ENCODE measurements at regions not wholly inside any gene's neighbourhood (a gene's known extent, or its start where the extent isn't known, plus 50 kb on each side); places are given as distances from the start of the nearest gene placed in this dataset.
"Not testable (repeated sequence)": the region's sequence is repeated elsewhere in the genome, so short reads cannot be mapped to it uniquely, and the experiment has no call there.

DNA sequence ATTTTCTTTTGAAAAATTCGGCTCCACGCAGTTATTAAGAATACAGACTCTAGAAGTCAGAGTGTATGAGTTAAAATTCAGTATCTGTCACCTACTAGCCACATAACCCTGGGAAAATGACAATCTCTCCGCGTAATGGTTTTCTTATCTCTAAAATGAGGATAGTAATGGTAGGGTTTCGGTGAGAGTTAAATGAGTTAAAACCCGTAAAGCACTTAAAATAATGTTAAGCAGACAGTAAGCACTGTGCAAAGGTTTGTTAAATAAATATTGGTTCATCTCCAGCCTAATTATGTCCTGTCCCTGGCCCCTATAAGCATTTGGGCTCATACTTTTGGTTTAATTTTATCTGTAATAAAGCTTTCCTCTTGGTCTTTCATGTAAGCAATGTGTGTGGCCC, 350.8 kb upstream of the GRIA3 start:
- DNase-seq: no peak

DNA sequence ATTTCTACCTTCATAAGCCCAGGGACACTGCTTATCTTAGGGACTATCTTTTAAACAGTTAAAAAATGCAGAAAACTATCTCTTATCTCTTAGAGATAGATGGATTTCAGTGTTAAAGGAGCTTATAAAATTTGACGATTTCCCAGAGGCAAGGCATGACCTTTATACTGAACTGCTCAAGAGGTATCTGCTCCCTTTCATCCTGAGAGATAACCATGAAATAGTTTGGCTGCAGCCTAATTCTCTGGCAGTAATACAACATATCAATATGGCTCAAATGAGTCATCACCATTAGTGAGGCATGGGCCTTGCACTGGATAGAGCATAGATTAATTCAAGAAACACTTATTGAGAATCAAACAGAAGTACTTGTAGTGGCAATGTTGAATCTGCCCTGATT, 348.2 kb upstream of the GRIA3 start:
- no peak for DNase-seq

DNA sequence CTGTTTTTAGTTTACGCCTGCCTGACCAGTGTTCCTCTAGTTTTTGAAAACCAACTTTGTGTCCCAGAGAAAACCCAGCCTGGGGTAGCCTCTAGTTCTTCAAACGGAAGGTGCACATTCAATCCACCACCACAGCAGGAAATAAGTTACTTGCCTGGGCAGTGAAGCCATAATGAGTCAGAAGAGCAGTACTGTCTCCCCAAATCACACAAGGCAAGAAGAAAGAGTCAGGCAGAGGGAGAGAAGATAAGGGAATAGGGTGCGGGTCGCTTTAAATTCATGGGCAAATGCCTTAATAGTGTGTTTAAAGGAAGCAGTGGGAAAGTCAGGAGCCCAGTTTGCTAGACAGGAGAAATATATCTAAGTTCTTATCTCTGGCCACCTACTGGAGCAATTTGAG, 333.8 kb upstream of the GRIA3 start:
- no peak for DNase-seq

DNA sequence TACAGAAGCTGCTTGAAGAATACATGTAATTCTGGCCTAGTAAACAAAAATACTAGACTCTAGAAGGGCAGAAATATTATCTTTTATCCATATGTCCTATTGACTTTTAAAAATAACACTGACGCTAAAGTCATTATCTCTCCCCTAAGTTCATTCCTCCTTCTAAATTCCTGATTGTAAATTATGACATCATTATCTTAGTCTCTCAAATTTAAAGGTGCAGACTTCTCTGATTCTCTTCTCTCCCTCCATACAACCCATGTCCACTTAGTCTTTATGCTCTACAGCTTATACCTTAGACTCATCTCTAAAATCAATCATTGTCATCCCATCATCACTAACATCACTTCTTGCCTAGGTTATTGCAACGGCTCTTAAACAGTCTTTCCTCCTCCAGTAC, 327.9 kb upstream of the GRIA3 start:
- DNase-seq: no peak

DNA sequence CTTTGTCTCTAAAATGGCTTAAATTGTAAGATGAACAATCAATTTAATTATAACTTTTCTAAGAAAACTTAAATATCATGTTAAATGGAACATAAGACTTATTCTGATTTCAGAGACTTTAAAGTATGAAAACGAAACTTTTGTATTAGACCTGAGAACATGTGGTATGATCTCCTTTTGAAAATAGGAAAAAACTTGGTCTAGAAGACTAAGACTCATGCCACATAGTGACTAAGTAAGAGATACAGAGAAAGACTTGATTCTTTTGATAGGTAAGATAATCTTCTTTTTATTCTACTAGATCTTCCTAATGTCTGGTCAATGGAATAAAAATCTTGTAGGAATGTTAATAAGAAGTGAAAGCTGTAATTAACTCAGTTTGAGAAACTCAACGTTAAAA, 326.3 kb upstream of the GRIA3 start:
- no peak for DNase-seq

DNA sequence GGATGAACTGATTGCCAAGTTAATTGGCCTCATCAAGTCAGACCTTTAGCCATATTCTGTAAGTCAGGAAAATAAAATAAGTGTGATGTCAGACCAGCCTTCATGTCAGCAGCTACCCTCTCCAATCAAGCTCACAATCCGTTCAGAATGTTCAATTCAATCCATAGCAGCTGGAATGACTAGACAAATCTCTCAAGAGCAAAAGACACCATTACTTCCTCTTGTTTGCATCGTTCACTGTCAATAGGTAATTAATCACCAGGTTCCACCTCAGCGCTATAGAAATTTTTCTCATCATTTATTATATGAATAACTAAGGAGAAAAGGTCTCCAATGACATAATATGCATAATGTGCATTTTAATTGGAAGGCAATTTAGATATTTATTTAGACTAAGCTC, 321.0 kb upstream of the GRIA3 start:
- no peak for DNase-seq

DNA sequence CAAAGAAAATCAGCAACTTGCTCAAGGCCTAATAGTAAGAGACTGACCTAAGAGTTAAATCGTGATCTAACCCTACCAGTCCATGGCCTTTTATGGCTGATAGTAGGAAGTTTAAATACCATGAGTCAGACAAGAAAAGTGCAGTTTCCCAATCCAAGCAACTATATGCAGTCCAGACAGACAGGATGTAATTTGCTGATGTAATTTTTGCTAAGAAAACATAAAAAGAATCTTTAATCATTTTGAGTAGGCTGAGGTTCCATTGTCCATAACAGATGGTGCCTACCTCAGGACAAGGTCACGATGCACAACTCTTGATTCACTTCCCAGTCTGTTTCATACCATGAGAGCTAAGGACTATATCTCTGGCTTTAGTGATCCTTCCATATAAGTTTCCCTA, 317.5 kb upstream of the GRIA3 start:
- DNase-seq: no peak

DNA sequence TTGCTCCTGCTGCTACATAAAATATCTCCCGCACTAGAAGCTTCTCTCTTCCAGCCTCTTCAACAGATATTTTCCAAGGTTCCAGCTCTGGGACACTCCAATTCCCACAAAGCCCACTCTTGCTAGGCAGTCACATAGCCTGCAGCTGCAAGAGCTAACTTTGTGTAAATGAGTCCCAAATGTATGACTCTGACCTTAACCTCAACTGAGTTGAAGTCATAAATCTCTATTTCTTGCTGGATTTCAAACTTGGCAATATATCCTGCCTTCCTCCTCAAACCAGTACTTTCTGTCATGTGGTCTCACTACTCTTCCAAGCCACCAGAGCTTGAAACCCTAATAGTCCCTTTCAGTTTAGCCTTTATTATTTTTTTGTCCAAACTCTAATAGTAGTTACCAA, 315.4 kb upstream of the GRIA3 start:
- no peak for DNase-seq

DNA sequence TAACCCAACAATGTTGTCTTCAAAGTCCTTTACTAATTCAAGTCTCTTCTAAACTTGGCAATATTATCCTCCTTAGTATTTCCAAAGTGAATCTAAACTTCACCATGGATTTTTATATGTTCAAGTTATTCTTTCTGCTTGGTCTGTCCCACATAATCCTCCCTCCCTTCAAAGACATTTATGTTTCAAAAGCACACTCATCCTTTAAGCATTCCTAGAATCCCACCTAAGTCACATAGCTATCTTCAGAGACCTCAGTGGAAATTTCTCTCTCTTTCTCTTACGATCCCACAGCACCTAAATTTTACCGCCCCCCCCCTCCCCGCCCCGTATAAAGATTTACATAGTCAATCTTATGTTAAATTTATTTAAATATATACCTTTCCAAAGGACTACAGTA, 314.9 kb upstream of the GRIA3 start:
- DNase-seq: no peak

DNA sequence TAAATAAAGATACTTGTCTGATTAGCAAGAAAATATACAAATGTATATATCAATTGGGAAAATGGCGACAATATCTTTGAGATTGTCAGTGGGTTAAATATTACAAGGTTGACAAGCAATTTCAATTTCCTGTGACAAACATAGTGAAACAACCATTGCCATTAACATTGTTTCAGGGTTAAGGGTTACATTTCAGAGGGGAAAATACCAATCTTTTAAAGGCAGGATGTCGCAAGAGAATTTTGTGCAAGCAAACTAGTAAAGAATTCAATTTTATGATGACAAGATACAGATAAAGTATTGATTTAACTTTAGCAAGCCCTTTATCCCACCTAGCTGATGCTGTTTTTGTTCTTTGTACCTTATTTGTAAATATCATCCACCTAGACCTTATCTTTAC, 305.8 kb upstream of the GRIA3 start:
- DNase-seq: no peak

DNA sequence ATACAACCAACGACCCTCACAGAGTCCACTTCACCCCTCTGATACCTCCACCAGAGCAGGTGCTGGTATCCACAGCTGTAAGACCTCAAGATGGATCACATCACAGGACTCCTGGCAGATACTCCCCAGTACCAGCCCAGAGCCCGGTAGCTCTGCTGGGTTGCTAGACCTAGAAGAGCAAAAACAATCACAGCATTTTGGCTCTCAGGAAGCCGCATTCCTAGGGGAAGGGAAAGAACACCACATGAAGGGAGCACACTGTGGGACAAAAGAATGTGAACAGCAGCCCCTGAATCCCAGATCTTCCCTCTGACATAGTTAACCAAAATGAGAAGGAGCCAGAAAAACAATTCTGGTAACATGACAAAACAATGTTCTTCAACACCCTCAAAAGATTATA, 303.1 kb upstream of the GRIA3 start:
- no peak for DNase-seq

DNA sequence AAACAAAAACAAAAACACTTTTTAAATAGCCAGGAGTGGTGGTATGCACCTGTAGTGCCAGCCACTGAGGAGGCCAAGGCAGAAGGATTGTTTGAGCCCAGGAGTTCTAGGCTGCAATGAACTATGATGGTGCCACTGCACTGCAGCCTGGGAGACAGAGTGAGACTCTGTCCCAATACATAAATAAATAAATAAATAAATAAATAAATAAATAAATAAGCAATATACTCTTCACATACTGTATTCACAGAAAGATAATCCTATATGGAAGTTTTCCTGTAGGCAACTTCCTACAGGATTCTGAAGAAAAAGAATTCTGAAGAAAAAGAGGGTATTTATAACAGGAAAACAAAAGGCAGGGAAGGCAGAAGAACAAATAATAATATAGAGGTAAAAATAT, 293.3 kb upstream of the GRIA3 start:
- no peak for DNase-seq

DNA sequence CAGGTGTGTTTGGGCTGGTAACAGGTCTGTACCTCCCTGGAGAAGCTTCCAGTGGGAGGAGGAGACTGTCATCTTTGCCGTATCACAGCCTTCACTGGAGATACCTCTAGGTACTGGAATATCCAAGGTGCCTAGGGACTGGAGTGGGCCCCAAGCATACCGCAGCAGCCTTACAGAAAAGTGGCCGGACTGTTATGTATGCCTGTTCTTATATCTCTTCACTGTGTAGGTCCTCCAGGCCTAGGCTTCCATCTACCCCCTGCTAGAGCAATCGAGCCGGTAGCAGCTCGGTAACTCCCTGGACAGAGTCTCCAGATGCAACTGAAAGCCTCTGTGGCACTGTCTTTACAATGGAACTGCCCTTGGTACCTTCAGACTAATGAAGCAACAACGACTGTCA, 277.4 kb upstream of the GRIA3 start:
- no peak for DNase-seq

DNA sequence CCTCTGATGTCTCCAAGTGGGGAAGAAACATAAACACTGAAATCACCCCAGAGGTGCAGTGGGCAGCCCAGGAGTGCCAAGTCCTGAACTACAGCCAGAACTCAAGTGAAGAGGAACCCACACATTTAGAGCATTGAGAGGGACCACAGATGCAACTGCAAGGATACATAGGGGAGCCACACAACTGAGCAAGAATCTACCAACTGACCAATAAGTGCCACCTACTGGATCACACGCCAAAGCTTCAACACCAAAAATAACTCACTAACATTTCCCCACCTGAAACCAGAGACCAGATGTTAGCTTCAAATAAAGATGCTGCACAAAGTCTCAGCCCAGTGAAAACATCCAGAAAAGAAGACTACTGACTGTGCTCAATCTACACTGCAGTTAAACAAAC, 276.7 kb upstream of the GRIA3 start:
- no peak for DNase-seq

DNA sequence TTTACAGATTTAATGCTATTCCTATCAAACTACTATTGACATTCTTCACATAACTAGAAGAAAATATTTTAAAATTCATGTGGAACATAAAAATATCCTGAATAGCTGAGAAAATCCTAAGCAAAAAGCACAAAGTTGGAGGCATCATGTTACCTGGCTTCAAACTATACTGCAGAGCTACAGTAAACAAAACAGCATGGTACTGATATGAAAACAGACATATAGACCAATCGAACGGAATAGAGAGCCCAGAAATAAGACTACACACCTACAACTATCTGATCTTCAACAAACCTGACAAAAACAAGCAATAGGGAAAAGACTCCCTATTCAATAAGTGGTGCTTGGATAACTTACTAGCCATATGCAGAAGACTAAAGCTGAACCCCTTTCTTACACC, 273.4 kb upstream of the GRIA3 start:
- no peak for DNase-seq

DNA sequence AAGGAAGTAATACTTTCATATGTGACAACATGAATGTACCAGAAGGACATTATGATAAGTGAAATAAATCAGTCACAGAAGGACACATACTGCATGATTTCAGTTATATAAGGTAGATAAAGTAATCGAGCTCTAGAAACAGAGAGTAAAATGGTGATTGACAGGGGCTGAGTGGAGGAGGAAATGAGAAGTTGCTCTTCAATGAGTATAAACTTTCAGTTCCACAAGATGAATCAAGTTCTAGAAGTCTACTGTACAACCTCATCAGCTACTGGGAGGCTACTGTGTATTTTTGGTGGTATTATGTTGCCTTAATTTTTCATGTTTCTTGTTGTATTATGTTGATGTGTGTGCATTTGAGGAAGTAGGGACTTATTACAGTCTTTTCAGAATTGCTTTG, 270.9 kb upstream of the GRIA3 start:
- no peak for DNase-seq

DNA sequence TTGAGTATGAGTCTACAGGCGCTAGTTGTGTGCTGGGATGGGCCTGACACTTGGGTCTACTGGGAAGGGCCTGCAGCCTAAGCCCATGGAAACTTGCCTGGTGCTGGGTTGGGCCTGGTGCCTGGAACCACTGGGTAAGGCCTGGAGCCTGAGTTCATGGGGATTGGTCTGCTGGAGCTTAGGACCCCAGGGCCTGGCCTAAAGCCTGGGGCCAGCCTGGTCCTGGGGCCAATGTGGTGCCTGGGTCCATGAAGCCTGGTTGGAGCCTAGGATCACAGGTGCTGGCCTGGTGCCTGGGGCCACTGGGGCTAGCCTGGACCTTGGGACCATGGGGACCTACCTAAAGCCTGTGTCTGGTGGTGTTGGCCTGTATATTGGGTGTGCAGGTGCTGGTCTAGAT, 270.3 kb upstream of the GRIA3 start:
- no peak for DNase-seq

DNA sequence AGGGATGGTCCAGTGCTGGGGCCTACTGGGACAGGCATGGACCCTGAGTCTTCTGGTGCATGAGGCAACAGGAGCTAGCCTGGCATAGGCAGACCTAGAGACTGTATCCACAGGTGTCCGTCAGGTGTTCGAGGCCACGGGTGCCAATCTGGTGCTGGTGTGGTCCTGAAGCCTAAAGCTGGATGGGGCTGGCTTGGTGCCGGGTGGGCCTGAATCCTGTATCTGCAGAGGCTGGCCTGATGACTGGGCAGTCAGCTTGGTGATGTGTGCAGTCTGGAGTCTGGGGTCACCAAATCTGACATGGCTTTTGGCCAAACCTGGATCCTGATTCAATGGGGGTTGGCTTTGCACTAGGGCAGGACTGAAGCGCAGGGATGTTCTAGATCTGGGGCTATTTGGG, 269.8 kb upstream of the GRIA3 start:
- no peak for DNase-seq

DNA sequence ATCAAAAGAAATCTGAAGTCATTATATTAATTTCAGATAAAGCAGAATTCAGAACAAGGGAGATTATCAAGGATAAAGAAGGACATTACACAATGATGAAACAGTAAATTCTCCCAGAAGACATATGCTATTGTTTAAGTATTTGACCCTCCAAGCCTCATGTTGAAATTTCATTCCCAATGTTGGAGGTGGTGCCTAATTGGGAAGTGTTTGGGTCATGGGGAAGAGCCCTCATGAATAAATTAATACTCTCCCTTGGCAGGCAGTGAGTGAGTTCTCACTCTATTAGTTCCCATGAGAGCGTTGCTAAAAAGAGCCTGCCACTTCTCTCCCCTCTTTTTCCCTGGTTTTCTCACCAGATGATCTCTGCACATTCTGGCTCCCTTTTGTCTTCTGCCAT, 249.9 kb upstream of the GRIA3 start:
- DNase-seq: no peak

DNA sequence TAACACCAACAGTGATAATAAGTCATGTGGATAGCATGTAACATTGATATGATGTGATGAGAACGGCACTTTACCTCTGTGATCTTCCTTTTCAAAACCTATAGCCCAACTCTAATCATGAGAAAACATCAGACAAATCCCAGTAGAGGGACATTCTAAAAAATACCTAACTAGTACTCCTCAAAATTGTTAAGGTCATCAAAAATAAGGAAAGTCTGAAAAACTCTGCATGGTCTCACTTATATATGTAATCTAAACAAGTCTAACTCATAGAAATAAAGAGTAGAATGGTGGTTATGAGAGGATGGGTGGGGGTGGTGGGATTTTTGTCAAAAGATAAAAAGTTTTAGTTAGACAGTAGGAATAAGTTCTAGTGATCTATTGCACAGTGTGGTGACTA, 243.9 kb upstream of the GRIA3 start:
- DNase-seq: no peak

DNA sequence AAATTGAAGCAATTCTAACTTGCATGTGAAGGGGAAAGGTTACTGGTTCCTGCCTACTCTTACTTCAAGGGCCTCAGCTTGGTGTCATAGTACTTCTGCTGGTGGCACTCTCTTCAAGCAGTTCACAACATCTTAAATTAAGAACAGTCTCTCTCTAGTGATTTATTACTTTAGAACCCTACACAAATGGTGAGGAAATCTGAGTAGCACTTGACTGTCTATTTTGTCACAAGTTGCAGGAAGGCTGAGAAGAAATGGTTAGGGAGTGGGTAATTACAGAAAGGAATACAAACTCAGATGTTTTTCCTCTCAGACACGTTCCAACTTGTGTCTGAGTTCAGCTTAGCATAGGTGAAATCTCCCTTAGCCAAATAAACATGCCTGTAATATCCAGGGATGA, 242.3 kb upstream of the GRIA3 start:
- DNase-seq: no peak

DNA sequence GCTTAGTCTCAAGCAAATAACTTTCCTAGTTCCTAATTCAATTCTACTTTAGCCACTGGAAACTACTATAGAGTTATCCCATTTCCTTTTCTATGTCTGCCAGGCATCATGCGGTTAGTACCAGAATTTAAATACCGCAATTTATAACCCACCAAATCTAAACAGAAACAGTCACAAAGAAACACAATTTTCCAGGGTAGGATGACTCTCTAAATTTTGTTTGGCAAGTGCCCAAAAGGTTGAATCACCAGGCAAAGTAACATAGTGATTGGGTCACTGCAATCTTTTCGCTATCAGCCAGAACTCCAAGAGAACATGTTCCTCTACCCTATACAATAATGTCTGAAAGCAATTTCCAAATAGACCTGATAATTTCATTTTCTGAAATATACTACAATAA, 240.2 kb upstream of the GRIA3 start:
- no peak for DNase-seq

DNA sequence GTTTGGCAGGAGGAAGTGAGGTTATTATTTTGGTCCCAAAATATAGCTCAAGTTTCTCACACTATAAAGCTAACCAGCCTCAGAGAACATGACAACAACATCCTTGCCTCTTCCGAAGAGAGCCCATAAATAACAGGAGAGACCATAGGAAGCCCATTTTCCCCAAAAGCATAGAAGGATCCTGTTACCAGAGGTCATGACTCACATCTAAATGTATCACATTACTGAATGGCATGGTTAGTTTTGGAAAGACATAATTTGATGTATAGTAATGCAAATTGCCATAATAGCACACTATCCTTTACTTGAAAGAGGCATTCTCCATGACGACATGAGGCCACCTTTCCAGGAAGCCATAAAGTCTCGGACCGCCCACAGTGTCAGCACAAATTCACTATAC, 238.8 kb upstream of the GRIA3 start:
- no peak for DNase-seq

DNA sequence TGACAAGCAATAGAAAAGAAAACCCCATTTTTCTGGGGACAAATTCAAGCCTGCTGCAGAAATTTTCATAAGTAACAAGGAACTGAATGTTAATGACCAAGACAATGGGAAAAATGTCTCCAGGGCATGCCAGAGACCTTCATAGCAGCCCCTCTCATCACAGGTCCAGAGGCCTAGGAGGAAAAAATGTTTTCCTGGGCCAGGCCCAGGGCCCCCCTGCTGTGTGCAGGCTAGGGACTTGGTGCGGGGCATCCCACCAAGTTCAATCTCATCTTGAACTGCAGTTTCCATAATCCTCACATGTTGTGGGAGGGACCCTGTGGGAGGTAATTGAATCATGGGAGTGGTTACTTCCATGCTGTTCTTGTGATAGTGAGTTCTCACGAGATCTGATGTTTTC, 211.5 kb upstream of the GRIA3 start:
- no peak for DNase-seq

DNA sequence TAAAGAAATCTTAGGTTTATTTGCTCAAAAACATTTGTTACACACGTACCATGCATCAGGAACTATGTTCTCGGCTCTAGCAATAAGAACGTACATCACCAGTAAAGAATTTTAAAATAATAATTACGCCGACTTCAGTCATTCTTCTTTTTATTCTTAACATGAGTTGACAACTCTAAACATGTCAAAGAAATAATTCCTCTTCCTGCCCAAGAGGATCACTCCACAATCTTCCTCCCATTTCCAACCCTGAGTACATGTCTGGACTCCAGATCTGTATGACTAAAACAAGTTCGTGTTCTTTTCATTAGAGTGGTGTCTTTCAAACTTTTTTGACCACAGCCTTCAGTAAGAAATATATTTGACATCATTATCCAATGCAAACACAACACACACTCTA, 201.6 kb upstream of the GRIA3 start:
- no peak for DNase-seq

DNA sequence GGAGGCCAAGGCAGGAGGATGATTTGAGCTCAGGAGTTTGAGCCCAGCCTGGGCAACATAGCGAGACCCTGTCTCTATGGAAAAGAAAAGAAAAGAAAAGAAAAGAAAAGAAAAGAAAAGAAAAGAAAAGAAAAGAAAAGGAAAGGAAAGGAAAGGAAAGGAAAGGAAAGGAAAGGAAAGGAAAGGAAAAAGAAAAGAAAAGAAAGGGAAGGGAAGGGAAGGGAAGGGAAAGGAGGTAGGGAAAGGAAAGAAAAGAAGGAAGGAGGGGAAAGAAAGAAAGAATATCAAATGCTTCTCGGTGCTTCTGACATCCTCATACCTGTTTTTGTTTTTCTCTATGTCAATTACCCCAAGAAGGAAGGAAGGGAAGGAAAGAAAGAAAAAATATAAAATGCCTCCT, 181.2 kb upstream of the GRIA3 start:
- DNase-seq: not testable (repeated sequence)

DNA sequence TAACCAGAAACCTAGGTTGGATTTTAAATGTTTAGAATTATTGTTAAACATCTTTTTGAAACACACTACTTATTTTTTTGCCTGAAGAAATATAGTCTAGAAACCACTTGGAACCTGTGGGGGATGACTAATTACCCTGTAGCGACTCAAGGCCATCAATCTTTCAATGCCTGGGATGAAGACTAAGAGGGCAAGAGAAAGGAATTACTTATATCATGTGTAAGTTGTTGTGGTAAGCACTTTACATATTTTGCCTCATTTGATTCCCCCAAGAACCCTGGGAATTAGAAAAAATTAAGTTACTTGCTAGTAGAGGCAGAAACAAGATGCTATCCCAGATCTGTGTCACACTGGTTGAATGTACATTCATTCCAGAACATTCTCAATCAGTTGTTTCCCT, 170.9 kb upstream of the GRIA3 start:
- DNase-seq: no peak
